HepG2 (cell line): ENCODE measurements at regions not wholly inside any gene's neighbourhood (a gene's known extent, or its start where the extent isn't known, plus 50 kb on each side); places are given as distances from the start of the nearest gene placed in this dataset.

Experiments
- ATAC-seq: fragments of 200-7000 bp; cut with Tn5 transposase; 3 replicates; pipeline ENCODE4 v1.9.1; 2020; ENCODE audit warnings: mild to moderate bottlenecking, moderate library complexity
- BruUV-seq: library from RNA; stranded (reverse); fragments of 400-500 nt; replicated peaks from 2 replicates; lab custom pipeline; 2021; lab: Mats Ljungman, UMichigan
- CTCF ChIA-PET: fragments of 300-600 bp; formaldehyde crosslinking; extraction: SDS; loops from one replicate; lab custom pipeline; 2021; ENCODE audit warnings: low total read pairs, inconsistent platforms, low intra/inter-chr PET ratio; lab: Yijun Ruan, JAX
- POLR2A ChIA-PET: fragments of 350-600 bp; sonication (Branson Sonifier 250); formaldehyde crosslinking; loops from one replicate; lab custom pipeline; 2020; ENCODE audit warnings: antibody characterized with exemption, inconsistent platforms; lab: Yijun Ruan, JAX
- DNase-seq: peaks from one replicate; pipeline ENCODE4 v3.0.0-alpha.2; 2015; ENCODE audit warnings: low spot score
- FAIRE-seq: peaks from 3 replicates; lab custom pipeline; 2011; peaks lifted over from hg19 to GRCh38; lab: Jason Lieb, UNC
- H2AFZ ChIP-seq: one replicate; pipeline ENCODE4 v1.6.1; 2011; ENCODE audit warnings: low read length, inconsistent platforms
- H3K27ac ChIP-seq: fragments of 300-600 bp; 3 replicates; pipeline ENCODE4 v1.8.0; 2011; ENCODE audit warnings: mixed run types, mild to moderate bottlenecking, mixed read lengths, low read length, inconsistent platforms; ENCODE audit not compliant: insufficient read depth; ENCODE audit errors: extremely low read length
- H3K27me3 ChIP-seq, 2 experiments: fragments of 200-600 bp in 1 of 2; 2 replicates in 1 of 2; 3 replicates in 1 of 2; pipeline versions ENCODE4 v1.6.0 to v1.8.0; 2011; ENCODE audit warnings: low read length in 2 of 2, mild to moderate bottlenecking in 2 of 2, moderate library complexity in 2 of 2, inconsistent platforms in 1 of 2; ENCODE audit not compliant: insufficient read depth in 2 of 2, control insufficient read depth in 1 of 2
- H3K36me3 ChIP-seq, 2 experiments: fragments of 200-600 bp in 1 of 2; replicated peaks in 1 of 2; 2 replicates in 1 of 2; 3 replicates in 1 of 2; pipeline versions ENCODE4 v1.5.1 to v1.8.0; 2011; ENCODE audit warnings: low read length in 2 of 2, inconsistent platforms in 1 of 2; ENCODE audit not compliant: insufficient read depth in 2 of 2, control insufficient read depth in 1 of 2
- H3K4me1 ChIP-seq: 2 replicates; pipeline ENCODE4 v1.5.1; 2012; ENCODE audit warnings: low read length, inconsistent platforms; ENCODE audit not compliant: insufficient read depth
- H3K4me2 ChIP-seq: 2 replicates; pipeline ENCODE4 v1.6.0; 2011; ENCODE audit warnings: low read depth, low read length, inconsistent platforms
- H3K4me3 ChIP-seq, 3 experiments: fragments of 200-600 bp in 1 of 3; sonication (generic), shearing (Covaris generic) in 1 of 3; replicated peaks in 1 of 3; 2 replicates each; pipeline ENCODE4 v1.5.1; 2011 to 2016; ENCODE audit warnings: low read length in 3 of 3, inconsistent platforms in 2 of 3, low read depth in 2 of 3, mild to moderate bottlenecking in 2 of 3, control low read depth in 1 of 3, mixed read lengths in 1 of 3; ENCODE audit not compliant: insufficient read depth in 1 of 3
- H3K79me2 ChIP-seq: one replicate; pipeline ENCODE4 v1.6.1; 2011; ENCODE audit warnings: low read length, inconsistent platforms; ENCODE audit not compliant: insufficient read depth
- H3K9ac ChIP-seq: 2 replicates; pipeline ENCODE4 v1.6.0; 2011; ENCODE audit warnings: mild to moderate bottlenecking, low read depth, low read length, inconsistent platforms; ENCODE audit not compliant: insufficient read depth
- H3K9me3 ChIP-seq: 2 replicates; pipeline ENCODE4 v1.5.1; 2012; ENCODE audit warnings: mild to moderate bottlenecking, low read length
- H4K20me1 ChIP-seq: 2 replicates; pipeline ENCODE4 v1.6.0; 2011; ENCODE audit warnings: inconsistent platforms, mild to moderate bottlenecking, low read length, moderate library complexity; ENCODE audit not compliant: insufficient read depth
- DRAP1 ChIP-seq: IDR thresholded peaks from 2 replicates; pipeline ENCODE4 v1.6.1; 2016; ENCODE audit warnings: missing genetic modification reagents, missing compliant biosample characterization
- GMEB1 ChIP-seq: sonication (generic); formaldehyde crosslinking; IDR thresholded peaks from 2 replicates; pipeline ENCODE4 v1.5.1; 2020; ENCODE audit warnings: missing genetic modification reagents, mild to moderate bottlenecking, borderline replicate concordance
- IKZF4 ChIP-seq: sonication (generic); formaldehyde crosslinking; IDR thresholded peaks from 2 replicates; pipeline ENCODE4 v1.5.1; 2020; ENCODE audit warnings: borderline replicate concordance, mild to moderate bottlenecking, low read depth, missing genetic modification reagents; ENCODE audit errors: not compliant biosample characterization
- KDM6A ChIP-seq: IDR thresholded peaks from 2 replicates; pipeline ENCODE4 v1.6.1; 2016; ENCODE audit warnings: low read depth
- POGZ ChIP-seq: sonication (generic); formaldehyde crosslinking; IDR thresholded peaks from 2 replicates; pipeline ENCODE4 v1.4.0; 2020; ENCODE audit warnings: mild to moderate bottlenecking, missing genetic modification reagents
- SATB2 ChIP-seq: sonication (generic); formaldehyde crosslinking; IDR thresholded peaks from 2 replicates; pipeline ENCODE4 v1.5.0; 2020; ENCODE audit warnings: missing genetic modification reagents
- ZIK1 ChIP-seq: sonication (generic); formaldehyde crosslinking; IDR thresholded peaks from 2 replicates; pipeline ENCODE4 v1.5.0; 2020; ENCODE audit warnings: mild to moderate bottlenecking, low read depth, missing genetic modification reagents, borderline replicate concordance
- ZNF317 ChIP-seq: sonication (generic); formaldehyde crosslinking; IDR thresholded peaks from 2 replicates; pipeline ENCODE4 v1.5.0; 2020; ENCODE audit warnings: mild to moderate bottlenecking, missing genetic modification reagents
- ZNF569 ChIP-seq: sonication (generic); formaldehyde crosslinking; IDR thresholded peaks from 2 replicates; pipeline ENCODE4 v1.5.0; 2020; ENCODE audit warnings: mild to moderate bottlenecking, missing genetic modification reagents, moderate library complexity, borderline replicate concordance
- ZNF773 ChIP-seq: sonication (generic); formaldehyde crosslinking; IDR thresholded peaks from 2 replicates; pipeline ENCODE4 v1.4.0; 2020; ENCODE audit warnings: missing genetic modification reagents, borderline replicate concordance
- ZNF841 ChIP-seq: sonication (generic); formaldehyde crosslinking; IDR thresholded peaks from 2 replicates; pipeline ENCODE4 v1.8.1; 2023; ENCODE audit warnings: missing genetic modification reagents, borderline replicate concordance
- WGBS: methylation state at CpG from one replicate; pipeline ENCODE4 v1.1.6; 2017; ENCODE audit warnings: low lambda C conversion rate; 5-methylcytosine and 5-hydroxymethylcytosine counted together
- in situ Hi-C: cut with HindIII; loops from 2 replicates; pipeline ENCODE4 v1.10.0; 2017; ENCODE audit warnings: low pct_unique_long_range_greater_than_20kb; ENCODE audit not compliant: extremely low pct_ligation_motif_present
- intact Hi-C: fragments of 100-400 bp; cut with micrococcal nuclease; formaldehyde crosslinking; loops from one replicate; pipeline ENCODE4 v1.10.0; 2022; ENCODE audit not compliant: unreplicated experiment
- TF ChIP-seq, protein P1 (sequence below): sonication (generic); formaldehyde crosslinking; IDR thresholded peaks from 2 replicates; pipeline ENCODE4 v1.5.1; 2020; ENCODE audit warnings: missing genetic modification reagents, mild to moderate bottlenecking, borderline replicate concordance

DNA sequence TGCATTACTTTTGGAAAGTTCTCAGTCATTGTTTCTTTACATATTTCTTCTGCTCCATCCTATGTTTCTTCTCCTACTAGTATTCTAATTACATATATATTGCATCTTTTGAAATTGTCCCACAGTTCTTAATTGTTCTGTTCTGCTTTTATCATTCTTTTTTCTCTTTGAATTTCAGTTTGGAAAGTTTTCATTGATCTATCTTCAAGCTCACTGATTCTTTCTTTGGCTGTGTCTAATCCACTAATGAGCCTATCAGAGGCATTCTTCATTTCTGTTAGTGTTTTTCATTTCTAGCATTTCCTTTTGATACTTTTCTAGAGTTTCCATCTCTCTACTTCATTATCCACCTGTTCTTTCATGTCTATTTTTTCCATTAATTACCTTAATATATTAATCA, 159.0 kb upstream of the KCNJ15 start:
- in situ Hi-C loops = no loop called here
- H2AFZ ChIP-seq = no peak overlapping the region
- H4K20me1 ChIP-seq = no peaks in the 10 kb centered on the region
- no peak overlapping the region for H3K4me2 ChIP-seq
- FAIRE-seq (no peak), DNase-seq (no peak), ATAC-seq (no peak)
- H3K4me3 ChIP-seq = no peak overlapping the region
- CTCF ChIA-PET = no interaction called here
- 0 out of 2 replicates have a peak, but pooled peaks cover 5% of the 10 kb centered on the region for H3K9me3 ChIP-seq
- H3K27me3 ChIP-seq = no peaks in the 10 kb centered on the region
- TF ChIP-seq, protein P1, sequence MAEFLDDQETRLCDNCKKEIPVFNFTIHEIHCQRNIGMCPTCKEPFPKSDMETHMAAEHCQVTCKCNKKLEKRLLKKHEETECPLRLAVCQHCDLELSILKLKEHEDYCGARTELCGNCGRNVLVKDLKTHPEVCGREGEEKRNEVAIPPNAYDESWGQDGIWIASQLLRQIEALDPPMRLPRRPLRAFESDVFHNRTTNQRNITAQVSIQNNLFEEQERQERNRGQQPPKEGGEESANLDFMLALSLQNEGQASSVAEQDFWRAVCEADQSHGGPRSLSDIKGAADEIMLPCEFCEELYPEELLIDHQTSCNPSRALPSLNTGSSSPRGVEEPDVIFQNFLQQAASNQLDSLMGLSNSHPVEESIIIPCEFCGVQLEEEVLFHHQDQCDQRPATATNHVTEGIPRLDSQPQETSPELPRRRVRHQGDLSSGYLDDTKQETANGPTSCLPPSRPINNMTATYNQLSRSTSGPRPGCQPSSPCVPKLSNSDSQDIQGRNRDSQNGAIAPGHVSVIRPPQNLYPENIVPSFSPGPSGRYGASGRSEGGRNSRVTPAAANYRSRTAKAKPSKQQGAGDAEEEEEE (CRISPR knock-in tag) = no peak
- TF ChIP-seq KDM6A (no peak), IKZF4 (CRISPR knock-in tag) (no peak)
- no peaks in the 10 kb centered on the region for H3K36me3 ChIP-seq
- BruUV-seq = no TSS peak
- H3K4me1 ChIP-seq = no peaks in the 10 kb centered on the region
- H3K9ac ChIP-seq = no peak overlapping the region
- no peaks in the 10 kb centered on the region for H3K79me2 ChIP-seq
- POLR2A ChIA-PET = no interaction called here
- no peak overlapping the region for H3K27ac ChIP-seq
- intact Hi-C loops = no loop called here

- Histone ChIP-seq H3K9ac (no peak overlapping the region), H3K27me3 (no peaks in the 10 kb centered on the region), H3K79me2 (no peaks in the 10 kb centered on the region), H3K27ac (no peak overlapping the region), H3K4me3 (no peak overlapping the region), H3K9me3 (no peaks in the 10 kb centered on the region; the same call in 1 of the 2 replicates), H3K4me1 (no peaks in the 10 kb centered on the region), H4K20me1 (no peaks in the 10 kb centered on the region), H3K4me2 (no peak overlapping the region), H2AFZ (no peak overlapping the region), H3K36me3 (no peaks in the 10 kb centered on the region)
- ATAC-seq (no peak), FAIRE-seq (no peak), DNase-seq (no peak)
- in situ Hi-C loops = no loop called here
- ChIA-PET POLR2A (no interaction called here), CTCF (no interaction called here)
- no TSS peak for BruUV-seq
- WGBS = 92% methylated on average over 3 of the region's 3 CpGs
- intact Hi-C loops = no loop called here
- TF ChIP-seq ZIK1 = no peak
- no peak for TF ChIP-seq DRAP1 (CRISPR knock-in tag)
- no peak for TF ChIP-seq ZNF841 (CRISPR knock-in tag)
- no peak for TF ChIP-seq POGZ (CRISPR knock-in tag)
- no peak for TF ChIP-seq GMEB1 (CRISPR knock-in tag)
- no peak for TF ChIP-seq ZNF773 (CRISPR knock-in tag)
- no peak for TF ChIP-seq ZNF569 (CRISPR knock-in tag)
- no peak for TF ChIP-seq SATB2 (CRISPR knock-in tag)
- TF ChIP-seq ZNF317 (CRISPR knock-in tag) = no peak
Observed at GRCh38 chr21:38112219-38112789, 144.5 kb upstream of the KCNJ15 start.
